NK-92 treated with Interleukin-12 subunit alpha and Interleukin-12 subunit beta, amount 100 ng/mL, for 24 hours (cell line): ENCODE measurements at regions not wholly inside any gene's neighbourhood (a gene's known extent, or its start where the extent isn't known, plus 50 kb on each side); places are given as distances from the start of the nearest gene placed in this dataset.

Source experiments
- DNase-seq: peaks from one replicate; lab custom pipeline; 2025; lab: John Stamatoyannopoulos, UW

DNA sequence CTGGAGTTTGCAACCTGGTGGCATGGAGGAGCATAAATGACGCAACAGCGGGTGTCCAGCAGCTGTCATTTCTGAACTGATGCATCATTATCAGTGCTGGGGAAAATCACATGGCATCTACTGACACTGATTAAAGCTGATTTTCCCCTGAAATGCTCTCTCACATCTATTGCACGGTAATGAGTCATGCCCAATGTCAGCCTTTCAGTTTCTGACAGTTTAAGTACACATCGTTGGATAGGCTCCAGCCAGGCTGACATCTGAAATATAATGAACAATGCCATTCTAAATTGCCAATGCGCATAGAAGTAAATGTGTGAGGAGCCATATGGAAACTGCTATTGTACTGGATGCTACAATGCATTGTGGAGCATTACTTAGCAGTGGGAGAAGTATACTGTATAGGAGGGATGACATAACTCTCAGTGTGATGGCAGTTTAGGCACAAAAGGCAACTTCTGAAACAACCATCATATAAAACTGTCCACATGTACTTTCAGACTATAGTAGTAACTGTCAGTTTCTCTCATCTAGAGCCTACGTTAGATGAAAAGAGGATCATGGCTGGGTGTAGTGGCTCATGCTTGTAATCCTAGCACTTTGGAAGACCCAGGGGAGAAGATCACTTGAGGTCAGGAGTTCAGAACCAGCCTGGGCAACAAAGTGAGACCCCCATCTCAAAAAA lies 389.3 kb upstream of the DMAC1 start:
- no peak for DNase-seq

DNA sequence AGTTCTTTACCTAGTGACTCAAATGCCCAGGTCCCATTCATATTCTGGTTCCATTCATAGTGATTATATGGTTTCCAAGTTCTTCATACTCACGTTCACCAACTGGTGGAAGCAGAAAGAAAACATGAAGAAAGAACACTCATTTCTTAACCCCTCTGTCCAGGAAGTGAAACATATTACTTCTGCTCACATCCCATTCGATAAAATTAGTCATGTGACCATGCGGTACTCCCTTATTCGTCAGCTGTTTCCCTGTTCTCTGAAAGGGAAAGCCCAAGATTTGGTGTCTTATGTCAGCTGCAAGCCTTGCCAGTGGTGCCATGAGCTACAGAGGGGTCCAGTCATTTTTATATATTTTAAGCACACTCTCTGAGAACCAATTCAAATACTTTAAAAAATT lies 387.0 kb upstream of the DMAC1 start:
- no peak for DNase-seq

DNA sequence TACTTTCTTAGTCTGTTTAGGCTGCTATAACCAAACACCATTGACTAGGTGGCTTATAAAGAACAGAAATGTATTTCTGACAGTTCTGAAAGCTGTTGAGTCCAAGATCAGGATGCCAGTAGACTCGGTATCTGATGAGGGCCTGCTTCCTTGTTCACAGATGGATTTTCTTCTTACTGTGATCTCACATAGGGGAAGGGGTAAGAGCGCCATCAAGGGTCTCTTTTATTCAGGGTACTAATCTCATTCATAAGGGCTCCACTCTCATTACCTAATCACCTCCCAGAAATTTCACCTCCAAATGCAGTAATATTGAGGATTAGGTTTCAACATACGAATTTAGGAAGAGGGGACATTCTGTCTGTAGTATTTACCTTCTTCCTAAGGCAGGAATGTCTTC lies 384.0 kb upstream of the DMAC1 start:
- DNase-seq = no peak

DNA sequence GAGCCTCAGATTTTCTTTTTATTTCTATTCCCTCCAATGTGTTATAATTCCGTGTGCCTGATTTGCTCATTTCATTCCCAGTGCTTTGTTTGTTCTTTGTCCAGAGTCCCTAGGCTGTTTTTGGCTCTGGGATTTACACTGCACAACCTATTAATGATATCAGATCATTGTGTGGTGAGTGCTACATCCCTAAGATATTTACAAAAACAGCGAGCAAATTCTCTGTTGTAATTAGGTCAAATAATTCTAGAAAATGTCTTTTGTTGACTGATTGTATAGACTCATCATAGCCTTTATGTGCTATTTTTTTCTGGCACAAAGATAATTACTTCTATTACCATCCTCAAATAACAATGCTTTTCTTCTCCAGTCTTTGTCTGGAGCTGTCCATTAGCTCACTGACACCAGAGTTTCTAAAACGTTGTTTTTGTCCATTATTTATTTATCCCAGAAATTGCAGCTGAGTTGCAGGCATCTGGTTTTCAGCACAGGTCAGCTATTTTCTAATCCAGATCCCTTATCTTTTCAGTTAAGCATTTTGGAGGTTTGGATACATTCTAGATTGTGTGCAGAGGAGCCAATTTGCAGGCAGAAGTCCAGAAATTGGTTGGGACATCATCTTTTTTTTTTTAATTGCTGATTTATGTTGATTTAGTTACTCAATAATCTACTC lies 379.9 kb upstream of the DMAC1 start:
- DNase-seq = no peak

DNA sequence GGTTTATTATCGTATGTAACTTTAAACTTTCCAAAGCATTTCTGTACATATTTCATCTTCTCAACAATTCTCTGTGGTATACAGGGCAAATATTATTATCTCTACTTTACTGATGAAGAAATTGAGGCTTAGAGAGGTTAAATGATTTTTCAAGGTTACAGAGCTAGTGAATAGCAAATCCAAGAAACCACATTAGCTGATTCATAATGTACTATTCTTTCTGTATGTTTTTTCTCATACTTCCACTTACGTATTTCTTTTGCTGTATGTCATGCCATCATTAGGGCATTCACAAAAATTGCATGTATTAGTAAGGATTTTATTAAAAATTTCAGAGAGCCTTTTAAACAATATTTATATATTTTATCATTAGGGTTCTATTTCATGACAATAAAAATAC lies 372.4 kb upstream of the DMAC1 start:
- DNase-seq = no peak

DNA sequence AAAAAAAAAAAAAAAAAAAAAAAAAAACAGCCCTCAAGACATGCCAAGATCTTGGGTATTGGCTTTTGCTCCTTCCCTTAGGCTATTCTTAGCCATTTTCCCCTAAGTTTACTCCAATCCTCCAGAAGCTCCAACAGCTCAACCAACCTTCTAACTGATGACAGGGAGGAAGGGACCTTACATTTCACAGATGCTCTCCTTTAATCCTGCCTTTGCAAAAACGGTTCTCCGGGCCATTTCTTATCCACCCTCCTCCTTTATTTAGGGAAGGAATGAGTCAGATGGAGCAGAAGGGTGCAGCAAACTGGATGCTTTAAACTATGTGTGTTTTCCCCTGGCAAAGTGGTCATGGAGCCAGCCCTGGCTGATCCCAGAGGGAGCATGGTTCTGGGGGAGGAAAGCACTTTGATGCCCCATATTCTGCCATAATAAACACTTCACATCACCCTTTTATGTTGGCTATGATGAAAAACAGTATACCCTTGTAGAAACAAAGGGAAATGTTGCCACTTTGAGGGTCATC lies 369.4 kb upstream of the DMAC1 start:
- DNase-seq = no peak

DNA sequence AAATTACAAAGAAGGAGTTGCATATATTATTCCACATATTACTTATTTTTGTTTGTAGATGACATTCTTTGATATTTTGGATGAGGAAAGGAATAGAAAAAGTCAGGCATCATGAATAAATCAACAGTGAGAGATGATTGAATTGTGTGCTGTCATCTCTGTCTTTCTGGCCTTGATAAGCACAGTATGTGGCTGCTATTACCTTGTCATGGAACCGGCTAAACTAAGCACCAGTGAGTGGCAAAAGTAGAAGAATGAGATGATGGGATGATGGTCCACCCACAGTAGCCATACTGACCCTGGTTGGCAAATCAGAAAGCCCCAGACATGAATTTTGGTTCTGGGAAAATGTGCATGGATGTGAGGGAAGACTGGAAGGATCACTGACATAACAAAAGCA lies 361.2 kb upstream of the DMAC1 start:
- DNase-seq = no peak

DNA sequence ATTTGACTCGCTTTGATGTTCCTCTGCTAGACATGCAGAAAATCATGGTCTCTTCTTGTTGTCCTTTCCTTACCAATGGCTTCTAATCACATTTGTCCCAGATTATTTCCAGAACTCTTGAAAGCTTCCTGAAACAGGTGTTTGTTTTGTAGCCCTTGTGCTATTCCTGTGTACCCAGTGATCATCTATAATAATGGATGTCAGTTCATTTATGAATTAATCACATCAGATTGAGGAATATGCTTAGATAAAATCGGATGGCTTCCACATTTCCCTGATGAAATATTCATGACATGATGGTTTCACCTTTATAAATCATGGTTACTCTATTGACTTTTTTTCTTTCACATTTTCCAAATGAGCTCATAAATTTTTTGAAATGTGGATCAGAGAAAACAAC lies 359.0 kb upstream of the DMAC1 start:
- DNase-seq = no peak

DNA sequence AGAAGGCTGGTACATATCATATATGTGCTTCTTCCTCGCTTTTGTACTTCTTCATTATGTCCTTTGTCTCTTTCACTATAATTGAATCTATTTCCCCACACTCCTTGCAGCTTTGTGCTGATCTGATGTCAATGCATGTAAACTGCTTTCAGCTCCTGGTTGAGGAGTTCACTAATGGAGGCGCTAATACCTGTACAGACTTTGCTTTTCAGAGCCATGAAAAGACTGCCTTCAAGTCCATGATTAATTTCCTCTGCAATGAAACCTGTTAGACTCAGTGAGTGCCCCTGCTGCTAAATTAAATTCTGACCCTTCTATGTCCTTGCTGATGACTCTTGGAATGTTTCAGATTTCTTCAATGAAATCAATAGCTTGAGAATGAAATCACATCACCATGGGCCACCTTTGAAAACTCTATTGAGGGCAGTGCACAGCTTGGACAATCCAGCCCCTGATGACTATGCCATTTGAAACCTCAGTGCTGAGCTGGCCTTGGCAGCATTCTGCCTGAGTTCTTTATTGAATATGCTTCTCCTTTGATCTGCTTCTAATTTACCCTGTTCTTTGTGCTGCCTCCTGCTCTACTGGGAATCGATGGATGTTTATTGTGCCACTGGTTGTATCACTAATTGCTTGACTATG lies 358.2 kb upstream of the DMAC1 start:
- no peak for DNase-seq

DNA sequence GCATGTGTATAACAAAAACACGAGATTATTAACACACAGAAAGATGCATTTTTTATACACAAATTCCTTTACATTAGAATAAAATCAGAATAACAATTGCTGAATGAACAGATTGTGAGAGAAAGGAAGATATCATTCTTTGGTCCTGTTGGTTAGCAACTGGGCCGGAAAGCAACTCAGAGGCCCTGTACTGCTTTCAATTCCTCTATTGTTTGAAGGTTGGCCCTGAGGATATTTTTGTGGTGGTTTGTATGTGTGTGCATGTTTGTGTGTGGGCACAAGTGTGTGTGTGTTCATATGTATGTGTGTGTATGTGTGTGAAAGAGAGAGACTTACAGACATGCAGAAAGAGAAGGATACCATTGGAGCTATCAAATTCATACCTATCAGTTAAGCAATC lies 356.8 kb upstream of the DMAC1 start:
- DNase-seq = no peak

DNA sequence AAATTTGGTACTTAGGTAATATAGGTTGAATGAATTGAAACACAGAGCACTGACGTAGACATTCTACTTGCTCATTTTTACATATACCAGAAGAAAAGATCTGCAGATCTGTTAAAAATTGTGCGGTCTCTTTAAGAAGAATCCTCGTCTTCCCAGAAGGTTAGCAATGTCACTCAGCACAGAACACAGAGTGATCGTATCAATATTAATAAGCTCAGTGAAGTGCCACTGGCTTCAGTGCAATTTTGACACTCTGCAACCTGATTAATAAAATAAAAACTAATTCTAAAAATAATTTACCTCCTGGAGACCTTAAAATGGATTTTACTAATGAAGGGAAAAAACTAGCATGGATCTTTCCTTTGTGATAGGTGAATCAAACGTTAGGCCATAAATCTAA lies 356.1 kb upstream of the DMAC1 start:
- DNase-seq = no peak

DNA sequence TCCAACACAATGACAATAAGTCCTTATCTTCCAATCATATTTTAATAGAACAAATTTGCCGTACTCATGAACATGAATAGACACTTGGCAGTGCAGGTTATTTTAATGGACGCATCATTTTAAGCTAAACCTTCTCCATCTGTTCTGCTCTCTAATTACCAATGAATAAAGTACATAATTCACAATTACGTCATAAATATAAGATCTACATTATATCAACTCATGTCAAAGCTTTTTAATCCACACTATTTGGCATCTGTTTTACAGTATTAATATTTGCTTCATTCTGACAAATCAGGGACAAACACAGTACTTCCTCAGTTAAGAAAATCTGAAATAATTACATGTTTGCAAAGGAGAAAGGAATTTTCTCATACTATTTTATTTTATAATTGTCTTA lies 344.1 kb upstream of the DMAC1 start:
- no peak for DNase-seq

DNA sequence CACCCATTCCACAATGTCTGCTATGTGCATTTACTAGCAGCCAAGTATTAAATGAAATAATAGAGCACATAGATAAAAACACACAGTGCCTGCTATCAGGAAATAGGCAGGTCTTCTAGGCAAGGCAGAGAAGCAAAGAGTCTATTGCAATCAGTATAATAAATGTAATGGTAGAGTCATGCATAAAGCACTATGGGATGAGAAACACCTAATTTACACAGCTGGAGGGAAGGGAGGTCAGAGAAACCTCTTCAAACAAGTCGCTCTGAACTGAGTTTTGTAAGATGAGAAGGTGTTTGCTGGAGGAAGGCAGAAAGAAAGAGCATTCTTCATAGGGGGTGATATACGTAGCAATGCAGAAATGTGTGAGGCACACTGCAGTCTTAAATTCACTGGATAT lies 341.0 kb upstream of the DMAC1 start:
- DNase-seq = no peak

DNA sequence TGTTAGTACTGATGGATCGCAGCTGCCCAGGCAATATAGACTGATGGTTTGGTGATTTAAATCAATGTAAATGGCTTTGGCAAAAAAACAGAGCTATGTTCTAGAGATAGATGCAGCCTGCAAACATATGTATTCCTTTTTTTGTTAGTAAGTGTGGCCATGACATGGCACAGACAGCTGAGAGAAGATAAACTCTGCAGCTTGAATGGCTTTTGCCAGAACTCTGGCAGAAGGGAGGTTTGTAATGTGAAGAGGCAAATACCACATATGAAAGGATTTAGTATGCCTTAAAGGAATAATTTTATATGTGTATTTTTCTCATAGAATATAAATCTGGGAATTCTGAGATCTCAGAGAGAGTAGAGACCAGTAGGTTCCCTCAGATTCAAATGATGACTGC lies 340.2 kb upstream of the DMAC1 start:
- no peak for DNase-seq

DNA sequence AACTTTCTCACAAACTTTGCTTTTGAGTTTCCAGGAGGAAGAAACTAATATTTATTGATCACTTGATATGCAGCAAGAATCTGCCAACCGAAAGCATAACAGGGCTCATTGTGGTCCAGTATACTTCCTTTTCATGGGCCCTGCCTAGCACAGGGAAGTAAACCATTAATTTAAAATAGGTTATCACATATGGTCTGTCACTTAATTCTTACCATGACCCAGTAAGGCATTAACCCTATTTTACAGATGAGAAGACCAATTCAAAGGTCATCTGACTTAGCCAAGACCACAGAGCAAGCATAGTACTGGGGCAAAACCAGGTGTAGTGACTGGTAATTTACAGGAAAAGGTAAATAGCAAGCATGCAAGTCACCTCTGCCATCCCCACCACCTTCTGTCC lies 336.9 kb upstream of the DMAC1 start:
- no peak for DNase-seq

DNA sequence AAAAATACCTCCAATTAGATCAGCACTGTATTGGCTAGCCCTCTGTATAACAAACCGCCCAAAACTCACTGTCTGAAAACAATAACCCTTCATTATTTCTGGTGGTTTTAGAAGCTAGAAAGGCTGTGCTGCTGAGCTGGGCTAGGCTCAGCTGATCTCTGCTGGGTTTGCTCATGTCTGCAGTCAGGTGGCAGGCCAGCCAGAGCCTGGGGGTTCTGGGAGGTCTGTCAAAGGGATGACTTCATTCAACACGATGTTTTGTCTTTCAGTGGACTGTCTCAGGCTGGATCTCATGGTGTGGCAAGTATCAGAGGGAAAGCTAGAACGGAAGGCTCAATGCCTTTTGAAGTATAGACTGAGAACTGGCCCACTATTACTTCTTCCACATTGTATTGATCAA lies 335.1 kb upstream of the DMAC1 start:
- DNase-seq = no peak

DNA sequence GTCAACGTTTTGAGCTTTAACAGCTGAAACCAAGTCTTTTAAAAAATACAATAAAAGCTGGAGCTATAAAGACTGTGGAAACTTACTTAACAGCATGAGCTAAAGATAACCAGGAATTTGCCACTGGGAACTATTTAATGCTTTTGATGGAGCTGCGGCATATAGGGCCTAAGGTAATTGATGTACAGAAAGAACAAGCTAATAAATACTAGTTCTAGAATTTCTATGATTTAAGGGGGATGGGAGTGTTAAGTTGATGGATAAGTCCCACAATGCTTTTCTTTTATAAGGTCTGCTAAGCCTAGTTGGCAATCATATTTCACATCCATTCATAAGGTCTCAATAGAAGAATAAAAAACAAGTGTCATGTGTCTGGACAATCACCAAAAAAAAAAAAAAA lies 334.0 kb upstream of the DMAC1 start:
- DNase-seq = no peak

DNA sequence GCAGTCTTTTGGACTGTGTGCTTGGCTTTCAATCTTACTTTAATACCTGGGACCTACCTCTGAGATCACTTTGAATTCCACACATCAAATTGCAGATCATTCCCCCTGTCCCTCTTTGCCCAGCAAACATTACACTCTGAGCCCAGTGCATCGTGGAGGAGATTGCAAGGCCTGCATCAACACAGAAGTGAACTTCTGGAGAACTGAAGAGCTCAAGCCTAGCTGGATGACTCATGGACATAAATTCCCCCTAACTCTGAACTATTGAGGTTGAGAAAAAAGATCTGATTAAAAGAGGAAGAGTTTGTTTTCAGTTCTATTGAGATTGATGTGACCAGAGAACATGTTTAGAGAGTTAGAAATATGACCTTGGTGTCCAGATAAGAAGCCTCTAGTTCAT lies 316.0 kb upstream of the DMAC1 start:
- no peak for DNase-seq

DNA sequence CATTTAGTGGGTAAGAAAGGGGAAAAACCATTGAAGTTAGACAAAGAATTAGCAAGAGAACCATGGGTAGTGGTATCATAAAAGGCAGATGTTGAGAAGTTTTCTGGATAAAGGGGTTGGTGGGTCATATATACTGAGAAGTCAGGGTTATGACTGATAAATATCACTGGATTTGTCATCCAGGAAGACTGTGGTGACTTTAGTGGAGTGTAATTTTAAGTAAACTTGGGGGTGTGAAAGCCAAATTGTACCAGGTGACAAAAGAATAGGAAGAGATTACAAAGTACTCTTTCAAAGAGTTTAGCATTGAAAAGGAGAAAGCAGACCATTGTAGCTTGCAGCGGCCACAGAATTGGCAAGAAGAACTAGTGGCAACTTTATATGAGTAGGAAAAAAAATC lies 315.2 kb upstream of the DMAC1 start:
- no peak for DNase-seq

DNA sequence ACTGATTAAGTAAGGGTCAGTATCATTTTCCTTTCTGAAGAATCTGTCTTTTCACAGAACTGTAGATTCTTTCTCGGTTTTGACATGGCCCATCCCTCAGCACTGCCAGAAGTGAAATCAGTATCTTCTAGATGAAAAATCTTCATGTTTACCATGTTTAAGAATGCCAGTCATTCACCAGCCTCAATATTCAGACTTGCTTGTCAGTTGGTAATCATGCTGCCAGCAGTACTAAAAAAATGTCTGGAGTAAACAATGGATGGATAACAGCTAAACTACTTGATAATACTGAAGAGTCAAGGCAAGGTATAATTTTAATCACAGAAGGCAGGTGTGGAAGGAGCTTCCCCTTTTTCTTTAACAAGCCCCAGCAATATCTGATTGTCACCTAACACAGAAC lies 306.8 kb upstream of the DMAC1 start:
- no peak for DNase-seq

DNA sequence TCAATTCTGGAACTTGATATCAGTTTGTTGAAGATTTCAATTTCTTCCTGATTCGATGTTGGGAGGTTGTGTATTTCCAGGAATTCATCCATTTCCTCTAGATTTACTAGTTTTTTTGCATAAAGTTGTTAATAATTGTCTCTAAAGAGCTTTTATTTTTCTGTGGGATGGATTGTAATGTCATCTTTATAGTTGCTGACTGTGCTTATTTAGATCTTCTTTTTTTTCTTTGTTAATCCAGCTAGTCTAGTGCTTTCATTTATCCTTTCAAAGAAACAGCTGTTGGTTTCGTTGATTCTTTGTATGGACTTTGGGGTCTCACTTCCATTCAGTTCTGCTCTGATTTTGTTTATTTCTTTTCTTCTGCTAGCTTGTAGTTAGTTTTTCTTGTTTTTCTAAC lies 302.0 kb upstream of the DMAC1 start:
- no peak for DNase-seq

DNA sequence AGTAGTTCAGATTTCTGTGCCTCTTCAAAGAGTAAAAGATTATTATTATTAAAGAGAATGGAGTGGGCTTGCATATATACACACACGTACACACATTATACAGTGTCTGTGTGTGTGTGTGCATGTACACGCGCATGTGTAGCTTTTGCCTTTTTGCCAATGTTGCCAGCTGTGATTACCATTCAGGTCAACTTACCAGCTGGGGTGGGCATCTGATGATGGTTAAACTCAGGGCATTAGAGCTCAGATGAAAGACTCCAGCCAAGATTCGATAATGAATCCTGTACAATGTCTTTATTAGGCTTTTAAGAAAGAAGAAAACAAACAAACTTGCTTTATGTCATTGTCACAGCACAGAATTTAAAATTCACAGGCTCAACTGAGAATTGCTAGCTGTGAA lies 296.5 kb upstream of the DMAC1 start:
- no peak for DNase-seq

DNA sequence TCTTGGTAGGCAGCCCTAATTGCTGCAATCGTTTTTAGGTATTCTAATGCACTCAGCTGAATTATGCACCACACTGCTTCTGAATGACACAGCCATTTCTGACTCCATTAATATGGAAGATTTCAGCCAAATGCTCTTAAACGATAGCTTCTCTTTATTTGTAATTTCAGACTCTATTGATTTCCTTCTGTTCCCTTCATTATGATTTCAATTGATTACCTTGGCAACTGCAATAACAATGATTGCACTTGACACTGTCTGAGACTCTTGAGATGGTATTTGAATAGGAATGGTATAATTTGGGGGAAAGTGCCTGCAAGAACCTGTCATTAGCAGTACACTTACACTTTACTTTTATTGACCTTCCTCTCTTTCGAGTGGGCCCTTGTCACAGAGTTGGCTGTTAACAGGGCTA lies 296.1 kb upstream of the DMAC1 start:
- no peak for DNase-seq

DNA sequence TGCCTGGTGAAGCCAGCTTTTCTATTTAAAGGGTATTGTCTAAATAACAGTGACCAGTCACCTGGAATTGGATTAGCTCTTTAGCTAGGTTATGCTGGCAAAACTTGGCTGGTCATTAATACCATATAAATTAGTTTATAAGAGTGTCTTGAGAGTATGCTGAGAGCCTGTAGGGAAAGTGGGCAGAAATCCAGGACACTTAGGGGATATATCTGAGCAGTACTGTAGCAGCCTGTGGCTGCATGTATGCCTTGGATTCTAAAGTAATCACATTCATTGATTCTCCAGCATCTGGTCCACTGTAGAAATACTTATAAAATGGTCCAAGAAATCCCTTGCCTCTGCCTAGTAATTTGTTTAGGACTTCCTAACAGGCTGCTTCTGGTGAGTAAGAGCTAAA lies 288.9 kb upstream of the DMAC1 start:
- DNase-seq = no peak
